ENCODE measurements at regions not wholly inside any gene's neighbourhood (a gene's known extent, or its start where the extent isn't known, plus 50 kb on each side); places are given as distances from the start of the nearest gene placed in this dataset.

GRCh38 chr10:60595852-60596251, 182.4 kb upstream of the CDK1 start:
- TF ChIP-seq POLR2A (IDR thresholded peaks at IDR 0.05) (no peak), CTCF (IDR thresholded peaks at IDR 0.05) (no peak)

All from heart left ventricle (tissue), 13 donors.